ENCODE measurements at regions not wholly inside any gene's neighbourhood (a gene's known extent, or its start where the extent isn't known, plus 50 kb on each side); places are given as distances from the start of the nearest gene placed in this dataset.
"Not testable (repeated sequence)": the region's sequence is repeated elsewhere in the genome, so short reads cannot be mapped to it uniquely, and the experiment has no call there.

DNA sequence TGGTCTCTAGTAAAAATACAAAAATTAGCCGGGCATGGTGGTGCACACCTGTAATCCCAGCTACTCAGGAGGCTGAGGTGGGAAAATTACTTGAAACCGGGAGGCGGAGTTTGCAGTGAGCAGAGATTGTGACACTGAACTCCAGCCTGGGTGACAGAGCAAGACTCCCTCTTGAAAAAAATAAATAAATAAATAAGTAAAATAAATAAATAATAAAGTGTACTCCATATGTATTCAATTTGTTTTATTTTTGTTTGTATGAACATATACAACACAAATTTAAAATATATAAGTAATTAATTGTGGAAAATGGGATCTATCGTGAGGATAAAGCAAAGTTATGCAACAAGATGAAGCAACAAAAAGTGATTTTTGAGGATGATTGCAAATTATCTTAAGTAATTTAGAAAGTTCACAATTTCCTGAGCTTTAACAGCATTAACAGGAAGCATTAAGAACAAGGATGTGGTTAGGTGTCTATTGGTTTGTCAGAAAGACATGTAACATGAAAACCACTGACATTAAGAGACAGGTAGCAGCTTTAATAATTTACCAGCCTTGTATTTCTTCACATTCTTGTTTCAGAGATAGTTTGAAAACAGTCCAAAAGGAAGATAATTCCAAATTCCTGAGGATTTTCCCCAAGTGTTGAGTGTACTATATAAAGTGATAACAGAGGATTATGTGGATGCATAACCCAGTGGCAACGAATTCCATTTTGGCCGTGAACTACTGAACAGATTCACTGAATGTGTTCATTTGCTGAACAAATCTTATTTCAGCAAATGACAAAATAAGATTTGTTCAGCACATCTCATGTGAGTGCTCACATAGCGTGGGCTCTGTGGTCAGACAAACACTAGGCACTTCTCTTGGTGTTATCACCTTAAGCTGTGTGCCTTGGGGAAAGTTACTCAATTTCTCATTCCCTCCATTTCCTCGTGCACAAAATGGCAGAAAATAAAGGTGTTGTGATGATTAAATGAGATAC, 68.6 kb upstream of the RESF1 start:
- no peaks in the 10 kb centered on the region for H3K36me3 Mint-ChIP-seq (ENCODE audit: low read depth, unreplicated experiment)
- TF ChIP-seq, protein P1, sequence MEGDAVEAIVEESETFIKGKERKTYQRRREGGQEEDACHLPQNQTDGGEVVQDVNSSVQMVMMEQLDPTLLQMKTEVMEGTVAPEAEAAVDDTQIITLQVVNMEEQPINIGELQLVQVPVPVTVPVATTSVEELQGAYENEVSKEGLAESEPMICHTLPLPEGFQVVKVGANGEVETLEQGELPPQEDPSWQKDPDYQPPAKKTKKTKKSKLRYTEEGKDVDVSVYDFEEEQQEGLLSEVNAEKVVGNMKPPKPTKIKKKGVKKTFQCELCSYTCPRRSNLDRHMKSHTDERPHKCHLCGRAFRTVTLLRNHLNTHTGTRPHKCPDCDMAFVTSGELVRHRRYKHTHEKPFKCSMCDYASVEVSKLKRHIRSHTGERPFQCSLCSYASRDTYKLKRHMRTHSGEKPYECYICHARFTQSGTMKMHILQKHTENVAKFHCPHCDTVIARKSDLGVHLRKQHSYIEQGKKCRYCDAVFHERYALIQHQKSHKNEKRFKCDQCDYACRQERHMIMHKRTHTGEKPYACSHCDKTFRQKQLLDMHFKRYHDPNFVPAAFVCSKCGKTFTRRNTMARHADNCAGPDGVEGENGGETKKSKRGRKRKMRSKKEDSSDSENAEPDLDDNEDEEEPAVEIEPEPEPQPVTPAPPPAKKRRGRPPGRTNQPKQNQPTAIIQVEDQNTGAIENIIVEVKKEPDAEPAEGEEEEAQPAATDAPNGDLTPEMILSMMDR (IDR thresholded peaks at IDR 0.05; ENCODE audit: insufficient read depth, low read depth, low read length): no peak
- no peak for TF ChIP-seq EZH2 (IDR thresholded peaks at IDR 0.05; ENCODE audit: insufficient read depth, low read length)
- Histone ChIP-seq H3K9me3 (ENCODE audit: insufficient read depth, low read depth, low read length) (no peaks in the 10 kb centered on the region), H4K20me1 (ENCODE audit: insufficient read depth, low read length) (no peaks in the 10 kb centered on the region), H3K4me1 (ENCODE audit: insufficient read depth, low read length) (no peaks in the 10 kb centered on the region), H3K36me3 (ENCODE audit: insufficient read depth, low read length) (no peaks in the 10 kb centered on the region), H2AFZ (ENCODE audit: low read depth, low read length) (no peak overlapping the region), H3K27ac (ENCODE audit: low read depth, low read length) (no peak overlapping the region), H3K4me3 (ENCODE audit: insufficient read depth, low read depth, low read length) (no peak overlapping the region), H3K27me3 (ENCODE audit: insufficient read depth, low read length) (no peaks in the 10 kb centered on the region), H3K9ac (ENCODE audit: low read length) (no peak overlapping the region), H3K79me2 (ENCODE audit: insufficient read depth, low read length) (no peaks in the 10 kb centered on the region), H3K4me2 (ENCODE audit: low read length) (no peak overlapping the region)
- no peak overlapping the region for H3K27ac Mint-ChIP-seq (ENCODE audit: unreplicated experiment)
- no peaks in the 10 kb centered on the region for H3K4me1 Mint-ChIP-seq (ENCODE audit: low read depth, unreplicated experiment)
- no peak overlapping the region for H3K4me3 Mint-ChIP-seq (ENCODE audit: unreplicated experiment)
- no peaks in the 10 kb centered on the region for H3K27me3 Mint-ChIP-seq (ENCODE audit: low read depth, unreplicated experiment)
- peak; percentile 29 for DNase-seq (ENCODE audit: low read depth)
- FAIRE-seq: no peak
- peaks cover 6% of the 10 kb centered on the region for H3K9me3 Mint-ChIP-seq (ENCODE audit: unreplicated experiment)

DNA sequence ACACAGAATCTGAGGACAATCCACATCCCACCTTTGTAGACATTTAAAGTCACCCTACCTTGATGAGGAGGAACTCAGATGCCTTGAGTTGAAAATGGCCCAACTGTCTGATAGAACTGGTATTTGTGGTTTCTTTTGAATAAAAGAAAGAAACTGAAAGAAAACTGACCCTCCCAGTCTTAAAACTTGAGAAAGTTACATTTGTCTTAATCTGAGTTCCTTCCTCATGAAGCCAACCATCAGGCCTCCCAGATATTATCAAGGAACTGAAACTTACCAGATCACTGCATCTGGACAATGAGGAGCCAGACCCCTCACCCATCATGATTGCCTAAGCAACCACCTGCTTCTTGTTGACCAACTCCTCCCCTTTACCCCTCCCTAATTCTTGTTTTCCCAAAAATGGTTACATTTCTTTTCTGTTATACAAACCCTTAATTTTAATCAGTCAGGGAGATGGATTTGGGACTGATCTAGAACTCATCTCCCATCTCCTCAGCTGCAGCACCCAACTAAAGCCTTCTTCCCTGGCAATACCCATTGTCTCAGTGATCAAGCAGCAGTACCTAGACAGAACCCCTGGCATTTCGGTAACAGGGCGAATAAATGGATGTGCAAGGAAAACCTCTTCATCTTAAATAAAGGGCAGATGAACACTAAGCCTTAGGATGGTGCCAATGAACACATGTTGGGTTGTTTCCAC, 72.0 kb upstream of the RESF1 start:
- no peak for DNase-seq (ENCODE audit: low read depth)

DNA sequence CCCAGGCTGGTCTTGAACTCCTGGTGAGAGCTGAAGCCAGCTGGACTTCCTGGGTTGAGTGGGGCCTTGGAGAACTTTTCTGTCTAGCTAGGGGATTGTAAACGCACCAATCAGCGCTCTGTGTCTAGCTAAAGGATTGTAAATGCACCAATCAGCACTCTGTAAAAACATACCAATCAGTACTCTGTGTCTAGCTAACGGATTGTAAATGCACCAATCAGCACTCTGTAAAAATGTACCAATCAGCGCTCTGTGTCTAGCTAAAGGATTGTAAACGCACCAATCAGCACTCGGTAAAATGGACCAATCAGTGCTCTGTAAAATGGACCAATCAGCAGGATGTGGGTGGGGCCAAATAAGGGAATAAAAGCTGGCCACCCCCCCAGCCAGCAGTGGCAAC, 76.5 kb upstream of the RESF1 start:
- H3K36me3 Mint-ChIP-seq (ENCODE audit: low read depth, unreplicated experiment); H3K4me3 ChIP-seq (ENCODE audit: insufficient read depth, low read depth, low read length); H3K4me1 ChIP-seq (ENCODE audit: insufficient read depth, low read length); H3K9me3 ChIP-seq (ENCODE audit: insufficient read depth, low read depth, low read length); H3K27ac ChIP-seq (ENCODE audit: low read depth, low read length); H3K4me2 ChIP-seq (ENCODE audit: low read length); H3K36me3 ChIP-seq (ENCODE audit: insufficient read depth, low read length); H3K79me2 ChIP-seq (ENCODE audit: insufficient read depth, low read length); H3K27ac Mint-ChIP-seq (ENCODE audit: unreplicated experiment); H3K4me1 Mint-ChIP-seq (ENCODE audit: low read depth, unreplicated experiment); H2AFZ ChIP-seq (ENCODE audit: low read depth, low read length); H3K9me3 Mint-ChIP-seq (ENCODE audit: unreplicated experiment); H3K9ac ChIP-seq (ENCODE audit: low read length); H3K27me3 ChIP-seq (ENCODE audit: insufficient read depth, low read length); DNase-seq (ENCODE audit: low read depth); H3K27me3 Mint-ChIP-seq (ENCODE audit: low read depth, unreplicated experiment); H4K20me1 ChIP-seq (ENCODE audit: insufficient read depth, low read length); FAIRE-seq; H3K4me3 Mint-ChIP-seq (ENCODE audit: unreplicated experiment): not testable (repeated sequence)

More for the DNA sequence above, 72.0 kb upstream of the RESF1 start:
- Histone ChIP-seq H3K36me3 (ENCODE audit: insufficient read depth, low read length) (no peaks in the 10 kb centered on the region), H3K4me3 (ENCODE audit: insufficient read depth, low read depth, low read length) (no peak overlapping the region), H4K20me1 (ENCODE audit: insufficient read depth, low read length) (no peaks in the 10 kb centered on the region), H3K4me1 (ENCODE audit: insufficient read depth, low read length) (no peaks in the 10 kb centered on the region), H3K9ac (ENCODE audit: low read length) (no peak overlapping the region), H3K79me2 (ENCODE audit: insufficient read depth, low read length) (no peaks in the 10 kb centered on the region), H3K9me3 (ENCODE audit: insufficient read depth, low read depth, low read length) (no peaks in the 10 kb centered on the region), H3K27me3 (ENCODE audit: insufficient read depth, low read length) (no peaks in the 10 kb centered on the region), H2AFZ (ENCODE audit: low read depth, low read length) (no peak overlapping the region), H3K4me2 (ENCODE audit: low read length) (no peak overlapping the region), H3K27ac (ENCODE audit: low read depth, low read length) (no peak overlapping the region)
- TF ChIP-seq, protein P1 (IDR thresholded peaks at IDR 0.05; ENCODE audit: insufficient read depth, low read depth, low read length): no peak
- no peak for TF ChIP-seq EZH2 (IDR thresholded peaks at IDR 0.05; ENCODE audit: insufficient read depth, low read length)
- Mint-ChIP-seq H3K27ac (ENCODE audit: unreplicated experiment) (no peak overlapping the region), H3K36me3 (ENCODE audit: low read depth, unreplicated experiment) (no peaks in the 10 kb centered on the region), H3K4me3 (ENCODE audit: unreplicated experiment) (no peak overlapping the region), H3K27me3 (ENCODE audit: low read depth, unreplicated experiment) (no peaks in the 10 kb centered on the region), H3K9me3 (ENCODE audit: unreplicated experiment) (peaks cover 6% of the 10 kb centered on the region), H3K4me1 (ENCODE audit: low read depth, unreplicated experiment) (no peaks in the 10 kb centered on the region)
- no peak for FAIRE-seq
